GM18519 (cell line): ENCODE measurements at regions not wholly inside any gene's neighbourhood (a gene's known extent, or its start where the extent isn't known, plus 50 kb on each side); places are given as distances from the start of the nearest gene placed in this dataset.
"Not testable (repeated sequence)": the region's sequence is repeated elsewhere in the genome, so short reads cannot be mapped to it uniquely, and the experiment has no call there.

Experiments
- ATAC-seq: cut with Tn5 transposase; IDR thresholded peaks from one replicate; pipeline ENCODE4 v1.9.1; 2021; ENCODE audit warnings: mild to moderate bottlenecking, moderate library complexity; ENCODE audit not compliant: unreplicated experiment, low FRiP score

GRCh38 chr5:39547553-39548154, 122.9 kb upstream of the DAB2 start:
- no peak for ATAC-seq

GRCh38 chr5:39544941-39545340, 120.2 kb upstream of the DAB2 start:
- no peak for ATAC-seq

- no peak for ATAC-seq
These were observed 118.6 kb upstream of the DAB2 start for GRCh38 chr5:39543335-39543734.

- no peak for ATAC-seq
These were observed 117.9 kb upstream of the DAB2 start for GRCh38 chr5:39542511-39543285.

GRCh38 chr5:39541920-39542319, 117.1 kb upstream of the DAB2 start:
- ATAC-seq: no peak

GRCh38 chr5:39539470-39539869, 114.7 kb upstream of the DAB2 start:
- ATAC-seq: no peak

GRCh38 chr5:39534690-39535089, 109.9 kb upstream of the DAB2 start:
- ATAC-seq: no peak

GRCh38 chr5:39533749-39534148, 109.0 kb upstream of the DAB2 start:
- no peak for ATAC-seq

- ATAC-seq: no peak
These were observed 107.7 kb upstream of the DAB2 start for GRCh38 chr5:39532511-39532910.

- ATAC-seq: no peak
These were observed 106.5 kb upstream of the DAB2 start for GRCh38 chr5:39531306-39531705.

GRCh38 chr5:39526914-39527477, 102.2 kb upstream of the DAB2 start:
- ATAC-seq: no peak

GRCh38 chr5:39525781-39526180, 101.0 kb upstream of the DAB2 start:
- not testable (repeated sequence) for ATAC-seq

GRCh38 chr5:39525271-39525670, 100.5 kb upstream of the DAB2 start:
- ATAC-seq: no peak

GRCh38 chr5:39523821-39524220, 99.0 kb upstream of the DAB2 start:
- no peak for ATAC-seq

GRCh38 chr5:39521940-39522590, 97.3 kb upstream of the DAB2 start:
- no peak for ATAC-seq

- ATAC-seq: no peak
These were observed 96.5 kb upstream of the DAB2 start for GRCh38 chr5:39521098-39521860.

- no peak for ATAC-seq
These were observed 95.4 kb upstream of the DAB2 start for GRCh38 chr5:39520232-39520572.

GRCh38 chr5:39519566-39520231, 94.9 kb upstream of the DAB2 start:
- no peak for ATAC-seq

GRCh38 chr5:39519079-39519478, 94.3 kb upstream of the DAB2 start:
- ATAC-seq: no peak

GRCh38 chr5:39518516-39518915, 93.7 kb upstream of the DAB2 start:
- no peak for ATAC-seq
